GM21529 (cell line): ENCODE measurements at regions not wholly inside any gene's neighbourhood (a gene's known extent, or its start where the extent isn't known, plus 50 kb on each side); places are given as distances from the start of the nearest gene placed in this dataset.

Source experiments
- ATAC-seq: cut with Tn5 transposase; IDR thresholded peaks from one replicate; pipeline ENCODE4 v1.9.1; 2021; ENCODE audit not compliant: unreplicated experiment

- ATAC-seq: no peak
Measured at GRCh38 chr14:98961191-98961590, 310.8 kb downstream of the BCL11B start.

- no peak for ATAC-seq
Measured at GRCh38 chr14:98962118-98962517, 309.9 kb downstream of the BCL11B start.

- no peak for ATAC-seq
Measured at GRCh38 chr14:98963610-98964009, 308.4 kb downstream of the BCL11B start.

DNA sequence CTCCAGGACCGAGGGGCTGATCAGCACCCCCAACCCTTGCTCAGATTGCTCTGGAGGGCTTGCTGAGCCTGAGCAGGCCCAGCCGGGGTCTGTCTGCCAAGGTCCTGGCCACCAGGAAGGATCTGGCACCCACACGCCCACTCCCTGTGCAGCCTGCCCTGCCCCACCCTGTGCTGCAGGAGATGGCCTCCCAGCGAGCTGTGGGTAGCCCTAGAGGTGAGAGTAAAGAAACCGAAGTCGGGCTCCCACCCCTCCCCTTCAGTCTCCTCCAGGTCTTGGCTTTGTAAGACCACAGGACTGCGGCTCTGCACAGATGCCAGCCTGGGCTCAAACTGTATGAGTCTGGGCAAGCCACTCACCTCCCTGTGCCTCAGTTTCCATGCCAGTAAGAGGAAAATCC lies 307.8 kb downstream of the BCL11B start:
- ATAC-seq: no peak

GRCh38 chr14:98965076-98965475 lies 306.9 kb downstream of the BCL11B start:
- no peak for ATAC-seq

DNA sequence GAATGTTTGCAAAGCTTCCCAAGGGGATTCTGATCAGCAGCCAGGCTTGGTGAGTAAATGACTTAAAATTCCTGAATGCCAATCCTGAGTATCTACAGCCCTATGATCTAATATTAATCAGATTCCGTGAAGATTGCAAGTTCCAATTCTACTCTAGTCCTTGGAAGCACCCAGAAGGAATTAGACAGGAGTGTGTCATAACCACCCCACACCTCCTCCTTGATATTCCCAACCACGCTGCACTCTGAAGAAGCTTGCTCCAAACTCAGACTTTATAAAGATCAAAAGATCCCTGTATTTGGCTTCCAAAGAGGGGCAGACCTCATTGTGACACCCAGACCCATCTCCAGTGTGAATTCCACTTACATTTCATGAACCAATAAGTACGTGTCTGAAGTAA lies 306.0 kb downstream of the BCL11B start:
- ATAC-seq: no peak

- ATAC-seq: no peak
Measured at GRCh38 chr14:98966475-98967162, 305.4 kb downstream of the BCL11B start.

DNA sequence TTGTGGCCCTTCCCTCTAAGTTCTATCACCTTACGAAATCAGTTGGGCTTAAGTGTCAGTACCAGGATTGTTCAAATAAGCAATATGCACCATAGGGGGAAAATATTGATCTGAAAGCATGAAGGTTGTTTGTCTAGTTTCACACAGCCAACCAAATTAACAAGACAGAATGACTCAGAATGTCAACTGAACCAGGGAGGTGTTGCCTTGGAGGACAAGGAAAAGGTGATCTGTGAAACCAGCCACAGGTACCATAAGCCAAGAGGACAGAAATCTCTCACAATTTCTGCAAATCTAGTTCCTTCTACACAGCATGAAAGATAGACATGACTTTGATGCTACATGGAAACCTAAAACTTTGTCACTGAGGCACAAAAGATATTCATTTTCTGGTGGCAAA lies 297.9 kb downstream of the BCL11B start:
- no peak for ATAC-seq

DNA sequence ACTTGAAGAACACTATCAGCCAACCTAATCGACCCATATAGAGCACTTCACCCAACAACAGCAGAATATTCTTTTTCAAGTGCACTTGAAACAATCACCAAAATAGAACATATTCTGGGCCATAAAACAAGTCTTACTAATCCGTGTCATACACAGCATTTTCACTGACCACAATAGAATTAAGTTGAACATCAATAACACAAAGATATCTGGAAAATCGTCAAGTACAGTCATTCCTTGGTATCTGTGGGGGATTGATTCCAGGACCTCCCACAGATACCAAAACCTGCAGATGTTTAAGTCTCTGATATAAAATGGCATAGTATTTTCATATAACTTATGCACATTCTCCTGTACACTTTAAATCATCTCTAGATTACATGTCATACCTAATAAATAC lies 295.7 kb downstream of the BCL11B start:
- ATAC-seq: no peak

DNA sequence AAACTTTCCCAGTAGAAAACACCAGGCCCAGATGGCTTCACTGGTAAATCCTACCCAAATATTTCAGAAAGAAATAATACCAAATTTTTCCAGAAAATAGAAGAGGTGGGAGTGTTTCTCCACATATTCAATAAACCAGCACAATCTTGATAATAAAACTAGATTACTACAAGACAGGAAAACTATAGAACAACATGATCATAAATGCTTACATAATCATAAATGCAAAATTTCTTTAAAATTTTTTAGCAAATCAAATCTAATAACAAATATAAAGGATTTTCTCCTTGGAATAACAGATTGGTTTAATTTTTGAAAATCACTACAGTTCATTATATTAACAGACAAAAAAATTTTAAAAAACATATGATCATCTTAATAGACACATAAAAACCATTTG lies 294.5 kb downstream of the BCL11B start:
- ATAC-seq: no peak

GRCh38 chr14:98982986-98983385 lies 289.0 kb downstream of the BCL11B start:
- no peak for ATAC-seq

GRCh38 chr14:98984027-98984718 lies 287.8 kb downstream of the BCL11B start:
- ATAC-seq: no peak

DNA sequence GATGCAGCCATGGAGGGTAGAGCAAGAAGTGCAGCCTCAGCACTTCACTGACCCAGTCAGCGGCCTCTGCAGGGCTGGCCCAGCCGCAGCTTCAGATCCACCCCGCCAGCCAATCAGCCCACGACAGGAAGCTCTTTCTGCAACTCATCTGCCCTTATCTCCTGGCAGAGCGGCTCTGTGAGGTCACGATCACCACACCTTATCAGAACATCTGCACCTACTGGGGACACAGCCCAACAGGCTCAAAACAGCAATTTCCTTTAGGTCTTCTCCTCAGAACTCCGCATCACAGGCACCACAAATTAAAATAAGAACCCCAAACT lies 287.3 kb downstream of the BCL11B start:
- no peak for ATAC-seq

DNA sequence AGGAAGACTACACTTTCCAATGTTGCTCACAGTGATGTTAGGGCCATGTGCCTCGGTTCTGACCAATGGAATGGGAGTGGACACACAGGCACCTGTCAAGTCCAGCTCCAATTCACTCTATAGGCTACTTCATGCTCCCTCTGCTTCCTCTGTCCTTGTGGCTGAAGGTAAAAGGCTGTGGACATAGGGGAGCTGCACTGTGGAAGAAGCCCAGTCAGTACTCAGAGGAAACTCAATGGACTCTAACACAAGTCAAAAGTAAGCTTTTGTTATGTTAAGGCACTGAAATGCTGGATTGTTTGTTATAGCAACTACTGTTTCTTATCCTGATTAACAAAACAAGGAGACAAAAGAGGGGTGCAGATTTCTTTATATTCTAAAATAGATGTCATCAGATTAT lies 278.2 kb downstream of the BCL11B start:
- no peak for ATAC-seq

GRCh38 chr14:98994561-98994960 lies 277.4 kb downstream of the BCL11B start:
- no peak for ATAC-seq

GRCh38 chr14:98997526-98998205 lies 274.3 kb downstream of the BCL11B start:
- ATAC-seq: no peak

GRCh38 chr14:98999345-98999744 lies 272.7 kb downstream of the BCL11B start:
- no peak for ATAC-seq

DNA sequence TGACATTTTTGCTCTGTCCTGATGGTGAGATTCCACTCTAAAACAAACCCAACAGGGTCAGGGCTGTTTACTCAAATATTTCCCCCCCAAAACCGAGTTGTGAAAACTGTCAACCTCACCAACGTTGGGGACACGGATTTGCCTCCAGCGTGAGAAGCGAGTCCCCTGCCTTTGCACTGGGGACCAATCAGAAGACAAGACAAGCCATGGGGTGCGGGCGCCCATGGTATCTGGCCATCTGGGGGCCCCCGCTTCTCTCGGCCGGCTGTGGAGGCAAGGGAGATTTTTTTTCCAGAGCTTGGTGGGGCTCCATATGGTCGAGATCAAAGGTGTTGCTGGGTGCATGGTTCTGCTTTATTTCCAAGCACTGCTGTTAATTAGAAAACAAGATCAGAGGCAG lies 272.1 kb downstream of the BCL11B start:
- ATAC-seq: no peak

- no peak for ATAC-seq
Measured at GRCh38 chr14:99001241-99001640, 270.8 kb downstream of the BCL11B start.

DNA sequence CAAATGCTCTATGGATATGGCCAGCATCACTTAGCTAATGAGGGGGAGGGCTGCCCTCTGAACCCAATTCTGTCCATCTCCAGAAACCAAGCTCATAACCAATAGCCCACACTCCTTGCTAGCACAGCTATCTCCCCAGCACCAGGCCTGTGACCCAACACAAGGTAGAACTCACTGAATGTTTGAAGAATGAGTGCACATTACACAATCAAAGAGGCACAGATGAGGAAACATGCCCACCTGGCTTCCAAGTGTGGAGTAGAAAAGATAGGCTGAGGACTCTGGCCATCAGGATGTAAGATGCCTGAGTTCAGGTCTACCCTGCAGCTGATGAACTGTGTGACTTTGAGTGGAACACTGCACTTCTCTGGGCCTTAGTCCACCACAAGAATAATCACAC lies 268.4 kb downstream of the BCL11B start:
- ATAC-seq: no peak

GRCh38 chr14:99004112-99004511 lies 267.9 kb downstream of the BCL11B start:
- ATAC-seq: no peak

DNA sequence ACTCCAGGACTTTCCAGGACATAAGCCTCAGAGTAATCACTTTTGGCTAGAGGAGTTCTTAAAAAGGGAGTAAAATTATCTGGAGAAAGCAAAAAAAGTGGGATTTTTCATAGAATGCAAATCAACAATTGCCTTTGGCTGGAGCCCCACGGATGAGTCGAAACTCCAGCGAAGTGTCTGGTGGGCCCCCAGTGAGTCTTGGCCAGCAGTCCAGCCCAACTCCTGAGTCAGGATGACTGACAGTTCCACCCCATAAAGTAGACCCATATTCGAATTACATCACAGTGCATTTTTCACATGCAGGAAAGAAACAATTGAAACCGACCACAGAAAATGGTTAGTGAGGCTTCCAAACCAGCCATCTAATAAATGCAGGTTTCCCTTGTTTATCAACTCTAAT lies 265.7 kb downstream of the BCL11B start:
- no peak for ATAC-seq
